Liver (tissue), 7 donors: ENCODE measurements at regions not wholly inside any gene's neighbourhood (a gene's known extent, or its start where the extent isn't known, plus 50 kb on each side); places are given as distances from the start of the nearest gene placed in this dataset.

Source experiments
- DNase-seq: peaks from one replicate; pipeline ENCODE4 v3.0.0-alpha.2; 2017; ENCODE audit warnings: low spot score
- H3K27ac ChIP-seq, 2 donors: one replicate each; pipeline ENCODE4 v1.7.0; 2013; ENCODE audit warnings: inconsistent platforms in 2 of 2, low read length in 2 of 2, control low read depth in 1 of 2, low read depth in 1 of 2, mild to moderate bottlenecking in 1 of 2
- H3K27me3 ChIP-seq, 4 donors: one replicate each; pipeline versions ENCODE4 v1.6.1 to v1.7.0; 2013; ENCODE audit warnings: low read length in 3 of 4, inconsistent platforms in 1 of 4, mild to moderate bottlenecking in 1 of 4, moderate library complexity in 1 of 4; ENCODE audit not compliant: control insufficient read depth in 4 of 4, insufficient read depth in 4 of 4
- H3K36me3 ChIP-seq, 4 donors: one replicate each; pipeline versions ENCODE4 v1.6.1 to v1.7.0; 2013; ENCODE audit warnings: low read length in 3 of 4, mild to moderate bottlenecking in 3 of 4, low read depth in 1 of 4, moderate library complexity in 1 of 4; ENCODE audit not compliant: control insufficient read depth in 4 of 4, insufficient read depth in 3 of 4
- H3K4me1 ChIP-seq, 4 donors: one replicate each; pipeline versions ENCODE4 v1.6.1 to v1.7.0; 2013; ENCODE audit warnings: low read length in 3 of 4, mild to moderate bottlenecking in 3 of 4, moderate library complexity in 1 of 4; ENCODE audit not compliant: control insufficient read depth in 4 of 4, insufficient read depth in 4 of 4
- H3K4me3 ChIP-seq, 3 donors: one replicate each; pipeline versions ENCODE4 v1.6.1 to v1.7.0; 2013; ENCODE audit warnings: low read length in 3 of 3, control low read depth in 1 of 3, low read depth in 1 of 3, mild to moderate bottlenecking in 1 of 3
- H3K9ac ChIP-seq, 2 donors: one replicate each; pipeline ENCODE4 v1.7.0; 2013; ENCODE audit warnings: low read length in 2 of 2, mild to moderate bottlenecking in 2 of 2, moderate library complexity in 2 of 2, control low read depth in 1 of 2, low read depth in 1 of 2
- H3K9me3 ChIP-seq, 4 donors: one replicate each; pipeline versions ENCODE4 v1.6.1 to v1.7.0; 2013; ENCODE audit warnings: low read length in 3 of 4; ENCODE audit not compliant: control insufficient read depth in 4 of 4
- ATF3 ChIP-seq: IDR thresholded peaks from 2 replicates; pipeline ENCODE4 v1.6.1; 2016; ENCODE audit warnings: antibody characterized with exemption
- EGR1 ChIP-seq, 2 donors: IDR thresholded peaks; 2 replicates each; pipeline ENCODE4 v1.6.1; 2016 to 2018; ENCODE audit warnings: antibody characterized with exemption in 2 of 2, low read depth in 2 of 2
- FOXA1 ChIP-seq: IDR thresholded peaks from 2 replicates; pipeline ENCODE4 v1.6.1; 2016; ENCODE audit warnings: antibody characterized with exemption
- FOXA2 ChIP-seq: IDR thresholded peaks from 2 replicates; pipeline ENCODE4 v1.6.1; 2016; ENCODE audit warnings: antibody characterized with exemption
- GABPA ChIP-seq, 2 donors: IDR thresholded peaks in 1 of 2; conservative IDR thresholded peaks in 1 of 2; 2 replicates each; pipeline ENCODE4 v1.6.1; 2016; ENCODE audit warnings: antibody characterized with exemption in 2 of 2, mild to moderate bottlenecking in 1 of 2, moderate library complexity in 1 of 2
- HNF4A ChIP-seq, 2 donors: conservative IDR thresholded peaks; 2 replicates each; pipeline ENCODE4 v1.6.1; 2016; ENCODE audit warnings: antibody characterized with exemption in 2 of 2, mild to moderate bottlenecking in 2 of 2
- JUND ChIP-seq, 2 donors: IDR thresholded peaks; 2 replicates each; pipeline ENCODE4 v1.6.1; 2016; ENCODE audit warnings: antibody characterized with exemption in 2 of 2
- REST ChIP-seq: IDR thresholded peaks from 2 replicates; pipeline ENCODE4 v1.6.1; 2016; ENCODE audit warnings: antibody characterized with exemption, mild to moderate bottlenecking
- RXRA ChIP-seq, 2 donors: IDR thresholded peaks; 2 replicates each; pipeline ENCODE4 v1.6.1; 2017 to 2018; ENCODE audit warnings: antibody characterized with exemption in 2 of 2, mild to moderate bottlenecking in 1 of 2
- YY1 ChIP-seq: IDR thresholded peaks from 2 replicates; pipeline ENCODE4 v1.6.1; 2016; ENCODE audit warnings: antibody characterized with exemption, mild to moderate bottlenecking
- ZBTB33 ChIP-seq: IDR thresholded peaks from 2 replicates; pipeline ENCODE4 v1.6.1; 2016; ENCODE audit warnings: antibody characterized with exemption
- WGBS: extraction: QIAGEN DNeasy Blood & Tissue Kit; methylation state at CpG from one replicate; pipeline ENCODE4 v1.1.7; 2013; 5-methylcytosine and 5-hydroxymethylcytosine counted together
- TF ChIP-seq, protein P1 (sequence below): IDR thresholded peaks from 2 replicates; pipeline ENCODE4 v1.6.1; 2016; ENCODE audit warnings: antibody characterized with exemption
- donor health status: healthy.
- donor health status: healthy.
- donor health status: healthy.
- donor health status: healthy.

- no peak for TF ChIP-seq REST
These were observed 103.4 kb downstream of the EVX1 start (continued) for GRCh38 chr7:27345997-27346396.

- H3K27me3 ChIP-seq = no peaks in the 10 kb centered on the region
- TF ChIP-seq FOXA2 (no peak), RXRA (IDR thresholded peaks at IDR 0.05) (no peak), HNF4A (conservative IDR thresholded peaks at IDR 0.05) (no peak), FOXA1 (no peak), ATF3 (no peak), EGR1 (IDR thresholded peaks at IDR 0.05; ENCODE audit: low read depth in 2 of 2) (no peak), REST (no peak), YY1 (no peak), JUND (IDR thresholded peaks at IDR 0.05) (no peak), ZBTB33 (no peak), GABPA (IDR thresholded peaks at IDR 0.05 in 1 of 2, conservative IDR thresholded peaks at IDR 0.05 in 1 of 2) (no peak)
- TF ChIP-seq, protein P1, sequence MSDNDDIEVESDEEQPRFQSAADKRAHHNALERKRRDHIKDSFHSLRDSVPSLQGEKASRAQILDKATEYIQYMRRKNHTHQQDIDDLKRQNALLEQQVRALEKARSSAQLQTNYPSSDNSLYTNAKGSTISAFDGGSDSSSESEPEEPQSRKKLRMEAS = no peak
- no peak overlapping the region for H3K27ac ChIP-seq
- H3K36me3 ChIP-seq = no peaks in the 10 kb centered on the region
- 42% methylated on average over 10 of the region's 10 CpGs for WGBS
- H3K9me3 ChIP-seq = no peaks in the 10 kb centered on the region
- no peak overlapping the region for H3K9ac ChIP-seq
- H3K4me3 ChIP-seq = no peak overlapping the region
- no peaks in the 10 kb centered on the region for H3K4me1 ChIP-seq
- no peak for DNase-seq
These were observed 104.1 kb downstream of the EVX1 start for GRCh38 chr7:27346531-27347275.
